Neuronal stem cell (in vitro differentiated cells): ENCODE measurements at regions not wholly inside any gene's neighbourhood (a gene's known extent, or its start where the extent isn't known, plus 50 kb on each side); places are given as distances from the start of the nearest gene placed in this dataset.

Source experiments
- DNase-seq: peaks from one replicate; pipeline ENCODE4 v3.0.0-alpha.2; 2013; ENCODE audit warnings: low spot score
- H2AFZ ChIP-seq: one replicate; pipeline ENCODE4 v1.6.1; 2013; ENCODE audit warnings: mild to moderate bottlenecking, low read length, inconsistent platforms
- H2AK5ac ChIP-seq: 2 replicates; pipeline ENCODE4 v1.6.1; 2013; ENCODE audit warnings: low read depth, mild to moderate bottlenecking, inconsistent platforms, low read length, moderate library complexity, mixed read lengths
- H2BK120ac ChIP-seq: 2 replicates; pipeline ENCODE4 v1.6.1; 2013; ENCODE audit warnings: low read depth, mild to moderate bottlenecking, inconsistent platforms, low read length, moderate library complexity, mixed read lengths
- H2BK12ac ChIP-seq: one replicate; pipeline ENCODE4 v1.6.1; 2013; ENCODE audit warnings: low read length, inconsistent platforms
- H2BK15ac ChIP-seq: 2 replicates; pipeline ENCODE4 v1.6.1; 2013; ENCODE audit warnings: mild to moderate bottlenecking, low read length, inconsistent platforms, mixed read lengths
- H2BK5ac ChIP-seq: one replicate; pipeline ENCODE4 v1.6.1; 2013; ENCODE audit warnings: inconsistent platforms, mild to moderate bottlenecking, low read length, moderate library complexity
- H3K14ac ChIP-seq: one replicate; pipeline ENCODE4 v1.6.1; 2013; ENCODE audit warnings: low read length, inconsistent platforms
- H3K18ac ChIP-seq: 2 replicates; pipeline ENCODE4 v1.6.1; 2013; ENCODE audit warnings: low read length, inconsistent platforms
- H3K23ac ChIP-seq: 2 replicates; pipeline ENCODE4 v1.6.1; 2013; ENCODE audit warnings: low read depth, mild to moderate bottlenecking, mixed read lengths, low read length, inconsistent platforms; ENCODE audit not compliant: poor library complexity
- H3K27ac ChIP-seq: replicated peaks from 3 replicates; pipeline ENCODE4 v1.5.1; 2013; ENCODE audit warnings: low read length, inconsistent platforms
- H3K27me3 ChIP-seq, 3 experiments: 2 replicates each; pipeline ENCODE4 v1.6.1; 2013; ENCODE audit warnings: low read length in 3 of 3, mild to moderate bottlenecking in 2 of 3, inconsistent platforms in 1 of 3, low read depth in 1 of 3, mixed read lengths in 1 of 3, moderate library complexity in 1 of 3; ENCODE audit not compliant: control insufficient read depth in 3 of 3, insufficient read depth in 3 of 3
- H3K36me3 ChIP-seq, 2 donors: replicated peaks in 1 of 2; 2 replicates each; pipeline ENCODE4 v1.6.1; 2013; ENCODE audit warnings: low read length in 2 of 2; ENCODE audit not compliant: control insufficient read depth in 2 of 2, insufficient read depth in 2 of 2
- H3K4ac ChIP-seq: 2 replicates; pipeline ENCODE4 v1.6.1; 2013; ENCODE audit warnings: inconsistent platforms, mild to moderate bottlenecking, low read length, moderate library complexity
- H3K4me1 ChIP-seq, 2 donors: 1 replicate in 1 of 2; 2 replicates in 1 of 2; pipeline ENCODE4 v1.6.1; 2013; ENCODE audit warnings: low read length in 2 of 2, low read depth in 1 of 2; ENCODE audit not compliant: control insufficient read depth in 2 of 2, insufficient read depth in 1 of 2
- H3K4me2 ChIP-seq: one replicate; pipeline ENCODE4 v1.6.1; 2013; ENCODE audit warnings: mild to moderate bottlenecking, low read length, inconsistent platforms; ENCODE audit not compliant: insufficient read depth, poor library complexity, severe bottlenecking
- H3K4me3 ChIP-seq, 2 donors: 2 replicates each; pipeline ENCODE4 v1.5.1; 2013; ENCODE audit warnings: low read length in 2 of 2, mild to moderate bottlenecking in 2 of 2, inconsistent platforms in 1 of 2, moderate library complexity in 1 of 2
- H3K79me1 ChIP-seq: one replicate; pipeline ENCODE4 v1.6.1; 2013; ENCODE audit warnings: low read depth, mild to moderate bottlenecking, inconsistent platforms, low read length, moderate library complexity
- H3K9ac ChIP-seq: one replicate; pipeline ENCODE4 v1.6.1; 2013; ENCODE audit warnings: mild to moderate bottlenecking, low read depth, low read length, inconsistent platforms; ENCODE audit not compliant: poor library complexity
- H3K9me3 ChIP-seq, 2 donors: replicated peaks in 1 of 2; 2 replicates each; pipeline versions ENCODE3 to v1.6.1; 2013; ENCODE audit warnings: low read length in 2 of 2, mild to moderate bottlenecking in 2 of 2, inconsistent platforms in 1 of 2, low read depth in 1 of 2, mixed read lengths in 1 of 2, moderate library complexity in 1 of 2; ENCODE audit not compliant: control insufficient read depth in 2 of 2, insufficient read depth in 1 of 2
- H4K8ac ChIP-seq: one replicate; pipeline ENCODE4 v1.6.1; 2013; ENCODE audit warnings: low read depth, mild to moderate bottlenecking, inconsistent platforms, low read length, moderate library complexity
- H4K91ac ChIP-seq: one replicate; pipeline ENCODE4 v1.6.1; 2013; ENCODE audit warnings: low read length, low read depth, mild to moderate bottlenecking, inconsistent platforms; ENCODE audit not compliant: poor library complexity
- WGBS, 2 donors: extraction: QIAGEN DNeasy Blood & Tissue Kit; methylation state at CpG; one replicate each; pipeline ENCODE4 v1.1.7; 2013; ENCODE audit warnings: missing lambda C conversion rate in 2 of 2, mixed read lengths in 1 of 2; ENCODE audit not compliant: insufficient read length in 2 of 2, insufficient replicate concordance in 1 of 2; ENCODE audit errors: extremely low coverage in 2 of 2; 5-methylcytosine and 5-hydroxymethylcytosine counted together

- no peak overlapping the region for H2AFZ ChIP-seq
- WGBS, 2 donors, result no CpG with 5 or more reads among the region's 1 CpG
- no peak overlapping the region for H3K23ac ChIP-seq
- H2BK5ac ChIP-seq, result no peak overlapping the region
- no peaks in the 10 kb centered on the region for H3K36me3 ChIP-seq
- H2AK5ac ChIP-seq, result no peak overlapping the region
- H3K27me3 ChIP-seq, result no peaks in the 10 kb centered on the region
- no peak overlapping the region for H2BK15ac ChIP-seq
- H3K9ac ChIP-seq, result no peak overlapping the region
- H3K4me2 ChIP-seq, result no peak overlapping the region
- no peaks in the 10 kb centered on the region for H3K79me1 ChIP-seq
- DNase-seq, result no peak
- H3K4me1 ChIP-seq, result no peaks in the 10 kb centered on the region
- no peak overlapping the region for H4K91ac ChIP-seq
- H3K14ac ChIP-seq, result no peak overlapping the region
- no peak overlapping the region for H3K18ac ChIP-seq
- no peak overlapping the region for H3K27ac ChIP-seq
- no peak overlapping the region for H3K4me3 ChIP-seq
- no peak overlapping the region for H2BK120ac ChIP-seq
- H3K4ac ChIP-seq, result no peak overlapping the region
- H2BK12ac ChIP-seq, result no peak overlapping the region
- no peaks in the 10 kb centered on the region for H3K9me3 ChIP-seq
- H4K8ac ChIP-seq, result no peak overlapping the region
These were observed 83.4 kb downstream of the ZNF365 start for GRCh38 chr10:62457598-62457997.

GRCh38 chr10:62459072-62459471 lies 84.9 kb downstream of the ZNF365 start:
- H3K18ac ChIP-seq, result no peak overlapping the region
- H3K36me3 ChIP-seq, result no peaks in the 10 kb centered on the region
- no peak overlapping the region for H3K4me3 ChIP-seq
- H2BK5ac ChIP-seq, result no peak overlapping the region
- H3K4me1 ChIP-seq, result no peaks in the 10 kb centered on the region
- no peak overlapping the region for H2AK5ac ChIP-seq
- H2AFZ ChIP-seq, result no peak overlapping the region
- no peak for DNase-seq
- H3K27me3 ChIP-seq, result no peaks in the 10 kb centered on the region
- no peak overlapping the region for H3K9ac ChIP-seq
- H2BK12ac ChIP-seq, result no peak overlapping the region
- no peak overlapping the region for H3K27ac ChIP-seq
- no peaks in the 10 kb centered on the region for H3K79me1 ChIP-seq
- H4K91ac ChIP-seq, result no peak overlapping the region
- H3K4me2 ChIP-seq, result no peak overlapping the region
- no peak overlapping the region for H2BK120ac ChIP-seq
- no peaks in the 10 kb centered on the region for H3K9me3 ChIP-seq
- H3K4ac ChIP-seq, result no peak overlapping the region
- no CpG with 5 or more reads among the region's 1 CpG for WGBS, 2 donors
- no peak overlapping the region for H3K23ac ChIP-seq
- no peak overlapping the region for H3K14ac ChIP-seq
- H4K8ac ChIP-seq, result no peak overlapping the region
- H2BK15ac ChIP-seq, result no peak overlapping the region

DNA sequence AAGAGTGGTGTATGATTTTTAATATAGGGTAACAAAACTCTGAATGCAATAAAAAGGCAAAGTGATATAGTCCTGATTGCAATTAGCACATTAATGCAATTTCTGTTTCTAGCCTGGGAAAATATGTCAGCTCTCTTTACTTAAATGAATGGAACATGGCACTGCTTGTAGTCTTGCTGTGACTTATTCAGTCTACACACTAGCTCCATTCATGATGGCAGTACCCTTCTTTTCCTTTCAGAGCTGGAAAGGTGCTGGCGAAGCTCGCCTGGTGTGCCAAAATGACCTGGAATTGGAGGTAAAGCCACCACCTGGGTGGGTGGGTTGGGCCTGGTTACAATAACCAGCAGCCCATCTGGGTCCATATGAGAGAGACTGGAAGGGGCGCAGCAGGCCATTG lies 85.3 kb downstream of the ZNF365 start:
- H3K27me3 ChIP-seq, result no peaks in the 10 kb centered on the region
- H3K4me3 ChIP-seq, result no peak overlapping the region
- no CpG with 5 or more reads among the region's 3 CpGs for WGBS, 2 donors
- no peak overlapping the region for H2BK120ac ChIP-seq
- no peak overlapping the region for H3K9ac ChIP-seq
- H2BK5ac ChIP-seq, result no peak overlapping the region
- no peak overlapping the region for H2AFZ ChIP-seq
- no peaks in the 10 kb centered on the region for H3K79me1 ChIP-seq
- H3K4ac ChIP-seq, result no peak overlapping the region
- no peaks in the 10 kb centered on the region for H3K9me3 ChIP-seq
- no peak overlapping the region for H2AK5ac ChIP-seq
- no peaks in the 10 kb centered on the region for H3K36me3 ChIP-seq
- no peaks in the 10 kb centered on the region for H3K4me1 ChIP-seq
- no peak overlapping the region for H3K27ac ChIP-seq
- no peak overlapping the region for H2BK12ac ChIP-seq
- H3K4me2 ChIP-seq, result no peak overlapping the region
- H3K18ac ChIP-seq, result no peak overlapping the region
- H4K8ac ChIP-seq, result no peak overlapping the region
- no peak overlapping the region for H4K91ac ChIP-seq
- H3K14ac ChIP-seq, result no peak overlapping the region
- DNase-seq, result no peak
- no peak overlapping the region for H3K23ac ChIP-seq
- no peak overlapping the region for H2BK15ac ChIP-seq

GRCh38 chr10:62460393-62460792 lies 86.2 kb downstream of the ZNF365 start:
- Histone ChIP-seq H2AFZ (no peak overlapping the region), H3K27ac (no peak overlapping the region), H3K79me1 (no peaks in the 10 kb centered on the region), H3K27me3 (no peaks in the 10 kb centered on the region), H3K18ac (no peak overlapping the region), H3K14ac (no peak overlapping the region), H2BK120ac (no peak overlapping the region), H3K23ac (no peak overlapping the region), H2BK15ac (no peak overlapping the region), H4K8ac (no peak overlapping the region), H2AK5ac (no peak overlapping the region), H3K9ac (no peak overlapping the region), H3K4me3 (no peak overlapping the region), H3K36me3 (no peaks in the 10 kb centered on the region), H3K4me1 (no peaks in the 10 kb centered on the region), H3K4me2 (no peak overlapping the region), H2BK5ac (no peak overlapping the region), H4K91ac (no peak overlapping the region), H2BK12ac (no peak overlapping the region), H3K9me3 (peaks cover 0 to 2% of the 10 kb centered on the region in 2 donors), H3K4ac (no peak overlapping the region)
- DNase-seq, result no peak
- WGBS, 2 donors, result no CpG with 5 or more reads among the region's 2 CpGs
